ENCODE measurements at regions not wholly inside any gene's neighbourhood (a gene's known extent, or its start where the extent isn't known, plus 50 kb on each side); places are given as distances from the start of the nearest gene placed in this dataset.
"Not testable (repeated sequence)": the region's sequence is repeated elsewhere in the genome, so short reads cannot be mapped to it uniquely, and the experiment has no call there.

DNA sequence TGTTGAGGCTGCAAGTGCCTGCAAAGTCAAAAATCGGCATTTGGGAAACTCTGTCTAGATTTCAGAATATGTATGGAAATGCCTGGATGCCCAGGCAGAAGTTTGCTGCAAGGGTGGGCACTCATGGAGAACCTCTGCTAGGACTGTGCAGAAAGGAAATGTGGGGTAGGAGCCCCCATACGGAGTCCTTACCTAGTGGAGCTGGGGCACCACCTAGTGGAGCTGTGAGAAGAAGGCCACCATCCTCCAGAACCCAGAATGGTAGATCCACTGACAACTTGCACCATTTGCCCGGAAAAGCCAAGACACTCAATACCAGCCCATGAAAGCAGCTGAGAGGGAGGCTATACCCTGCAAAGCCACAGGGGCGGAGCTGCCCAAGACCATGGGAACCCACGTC, 671.2 kb upstream of the ZWINT start:
- not testable (repeated sequence) for TF ChIP-seq CTCF, POLR2A (IDR thresholded peaks at IDR 0.05)

Data from esophagus squamous epithelium (tissue), 4 donors.